NCI-H2081 treated with DMSO at 0.1 percent for 48 hours (cell line): ENCODE measurements at regions not wholly inside any gene's neighbourhood (a gene's known extent, or its start where the extent isn't known, plus 50 kb on each side); places are given as distances from the start of the nearest gene placed in this dataset.

ENCODE experiments used
- DNase-seq: peaks from one replicate; lab custom pipeline; 2025; lab: John Stamatoyannopoulos, UW

DNA sequence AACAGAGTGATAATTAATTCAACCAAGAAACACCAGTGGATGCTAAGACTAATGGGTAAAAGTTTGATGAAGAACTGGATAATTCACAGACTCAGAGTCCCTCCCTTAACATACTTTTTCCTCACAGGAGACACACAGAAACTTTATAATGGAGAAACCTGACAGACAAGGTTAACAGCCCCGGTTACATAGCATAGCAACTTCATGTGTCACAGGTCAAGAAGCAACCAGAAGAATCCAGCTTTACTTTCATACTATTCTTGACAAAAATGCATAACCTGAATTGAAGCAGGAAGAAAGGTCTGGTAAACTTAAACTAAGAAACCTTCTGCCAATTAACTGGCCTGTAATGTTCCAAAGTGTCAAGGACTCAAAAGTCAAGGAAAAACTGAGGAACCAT lies 375.9 kb downstream of the RNF144B start:
- no peak for DNase-seq

- no peak for DNase-seq
Measured at GRCh38 chr6:18784794-18785193, 397.6 kb downstream of the RNF144B start.

DNA sequence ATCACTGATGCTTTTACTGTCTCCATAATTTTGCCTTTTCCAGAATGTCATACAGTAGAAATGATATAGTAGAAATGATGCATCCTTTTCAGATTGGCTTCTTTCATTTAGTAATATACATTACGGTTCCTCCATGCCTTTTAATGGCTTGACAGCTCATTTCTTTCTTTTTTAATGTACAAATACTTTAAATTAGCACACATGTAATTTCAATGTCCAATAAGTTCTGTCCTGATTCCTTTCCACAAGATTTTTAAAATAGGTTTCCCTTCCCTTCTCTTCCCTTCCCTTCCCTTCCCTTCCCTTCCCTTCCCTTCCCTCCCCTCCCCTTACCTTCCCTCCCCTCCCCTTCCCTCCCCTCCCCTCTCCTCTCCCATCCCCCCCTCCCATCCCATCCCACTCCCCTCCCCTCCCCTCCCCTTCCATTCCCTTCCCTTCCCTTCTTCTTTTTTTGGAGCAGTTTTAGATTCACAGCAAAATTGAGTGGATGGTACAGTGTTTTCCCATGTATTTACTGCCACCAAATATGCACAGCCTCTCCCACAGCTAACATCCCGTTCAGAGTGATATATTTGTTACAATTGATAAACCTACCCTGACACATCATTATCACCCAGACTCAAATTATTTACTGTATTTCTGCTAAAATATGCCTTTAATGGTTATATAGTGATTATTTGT lies 398.8 kb downstream of the RNF144B start:
- no peak for DNase-seq

DNA sequence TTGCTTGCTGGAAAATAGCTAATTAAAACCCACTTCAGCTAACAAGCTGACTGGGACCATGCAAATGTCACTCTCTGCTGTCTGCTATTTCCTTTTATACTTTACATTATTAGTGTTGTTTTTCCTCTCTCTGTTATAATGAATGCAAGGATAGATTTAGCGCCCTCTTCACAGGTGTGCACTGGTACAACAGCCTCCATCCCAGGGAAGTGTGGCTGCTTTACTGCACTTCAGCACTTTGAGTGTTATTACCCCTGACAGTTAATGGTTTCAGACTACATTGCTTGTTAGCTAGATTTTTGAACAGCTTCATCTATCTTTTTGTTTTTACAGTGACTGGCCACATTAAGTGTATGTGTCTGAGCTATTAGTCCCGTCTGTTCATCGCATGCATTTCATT lies 405.7 kb downstream of the RNF144B start:
- no peak for DNase-seq

DNA sequence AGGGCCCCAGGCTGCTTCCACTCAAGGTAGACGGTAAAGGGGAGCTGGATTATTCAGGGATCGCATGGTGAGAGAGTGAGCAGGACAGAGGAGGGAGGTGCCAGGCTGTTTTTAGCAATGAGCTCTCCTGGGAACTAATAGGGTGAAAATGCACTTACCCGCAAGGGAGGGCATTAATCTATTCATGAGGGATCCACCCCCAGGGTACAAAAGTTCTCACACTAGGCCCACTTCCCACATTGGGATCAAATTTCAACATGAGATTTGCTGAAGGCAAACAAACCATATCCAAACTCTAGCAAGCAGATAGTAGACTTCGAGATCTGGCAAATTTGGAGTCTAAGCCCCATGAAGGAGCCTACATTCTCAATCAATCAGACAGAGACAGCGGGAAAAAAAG lies 408.6 kb downstream of the RNF144B start:
- DNase-seq: no peak

DNA sequence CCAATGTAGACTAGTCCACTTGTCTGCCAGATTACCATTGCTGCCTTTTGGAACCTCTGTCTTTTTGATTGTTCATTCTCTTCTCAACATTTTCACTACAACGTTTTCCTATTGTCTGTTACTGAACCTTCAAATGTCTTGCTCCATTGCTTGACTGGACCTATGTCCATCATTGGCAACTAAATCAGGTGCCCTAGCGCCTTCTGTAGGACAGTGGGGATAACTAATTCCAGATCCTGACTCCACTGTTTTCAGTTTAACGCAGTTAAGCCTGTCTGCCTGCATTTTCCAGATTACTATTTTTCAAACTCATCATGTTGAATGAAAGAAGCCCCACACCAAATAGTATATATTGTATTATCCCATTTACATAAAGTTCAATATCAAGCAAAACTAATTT lies 433.6 kb downstream of the RNF144B start:
- no peak for DNase-seq

- DNase-seq: no peak
Measured at GRCh38 chr6:18823782-18824386, 436.7 kb downstream of the RNF144B start.

- no peak for DNase-seq
Measured at GRCh38 chr6:18829272-18829870, 442.2 kb downstream of the RNF144B start.

DNA sequence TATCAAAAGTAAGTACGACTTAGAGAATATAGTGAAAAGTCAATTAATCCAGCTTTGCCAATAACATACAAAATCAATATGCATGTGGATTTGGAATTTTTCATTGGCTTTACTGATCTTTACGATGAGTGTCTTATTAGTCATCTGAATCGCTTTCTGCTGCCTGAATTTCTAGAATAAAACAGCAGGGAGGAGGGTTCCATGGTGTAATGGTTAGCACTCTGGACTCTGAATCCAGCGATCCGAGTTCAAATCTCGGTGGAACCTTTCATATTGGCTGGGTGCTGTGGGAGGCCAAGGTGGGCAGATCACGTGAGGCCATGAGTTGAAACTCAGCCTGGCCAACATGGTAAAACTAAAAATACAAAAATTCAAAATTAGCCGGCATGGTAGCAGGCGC lies 448.8 kb downstream of the RNF144B start:
- no peak for DNase-seq

- DNase-seq: no peak
Measured at GRCh38 chr6:18837013-18837412, 449.9 kb downstream of the RNF144B start.

DNA sequence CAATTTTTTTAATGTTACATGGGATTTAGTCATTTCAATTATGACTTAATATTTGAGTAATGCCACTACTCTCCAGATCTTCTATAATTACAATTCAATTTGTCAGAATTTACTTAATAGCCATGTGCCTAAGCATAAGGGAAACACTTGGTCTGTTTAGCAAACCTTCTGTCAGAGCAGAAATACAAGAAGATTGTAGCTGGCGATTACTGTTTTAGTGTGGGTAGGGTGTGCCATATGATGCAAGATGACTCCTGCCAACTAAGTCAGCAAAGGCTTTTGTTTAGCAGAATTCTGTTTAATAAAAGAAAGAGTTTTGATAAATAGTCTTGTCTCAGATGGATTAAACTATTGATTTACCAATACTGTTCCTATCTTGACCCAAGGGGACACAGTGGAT lies 455.4 kb downstream of the RNF144B start:
- DNase-seq: no peak

DNA sequence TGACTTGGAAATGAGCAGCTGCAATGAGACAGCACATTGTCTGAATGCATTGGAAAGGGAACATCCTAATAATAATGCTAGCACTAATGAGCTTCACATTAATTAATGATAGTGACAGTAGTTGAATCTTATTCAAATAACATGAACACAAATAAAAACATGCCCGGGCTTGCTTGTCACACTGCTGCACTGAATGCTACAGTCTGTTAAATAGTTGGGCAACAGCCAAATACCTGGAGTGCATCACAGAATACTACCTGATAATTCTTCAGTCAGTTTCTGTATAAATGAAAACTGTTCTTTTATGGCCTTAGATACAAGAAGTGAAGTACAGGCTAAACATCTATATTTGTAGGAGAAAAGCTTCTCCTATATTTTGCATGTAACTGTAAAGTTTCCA lies 458.7 kb downstream of the RNF144B start:
- no peak for DNase-seq

DNA sequence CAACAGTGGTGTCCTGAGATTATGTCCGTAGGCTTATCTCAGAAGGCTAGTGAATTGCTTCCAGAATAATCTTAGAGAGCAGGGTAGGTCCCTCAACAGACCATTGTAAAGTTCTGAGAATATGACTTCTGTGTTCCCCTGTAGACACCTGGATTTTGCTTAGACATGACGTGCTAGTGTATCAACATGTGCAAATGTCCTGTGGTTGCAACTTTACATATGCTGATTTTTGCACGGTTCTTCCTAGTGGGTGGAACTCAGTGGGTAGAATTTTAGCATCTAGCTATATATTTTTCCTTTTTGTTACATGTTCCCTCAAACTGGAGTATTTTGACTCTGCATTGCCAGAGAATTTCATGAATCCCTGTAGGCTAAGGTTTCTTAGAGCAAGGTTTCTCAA lies 459.2 kb downstream of the RNF144B start:
- DNase-seq: no peak

- no peak for DNase-seq
Measured at GRCh38 chr6:18861204-18861603, 474.1 kb downstream of the RNF144B start.

- DNase-seq: no peak
Measured at GRCh38 chr6:18883268-18883667, 496.1 kb downstream of the RNF144B start.

DNA sequence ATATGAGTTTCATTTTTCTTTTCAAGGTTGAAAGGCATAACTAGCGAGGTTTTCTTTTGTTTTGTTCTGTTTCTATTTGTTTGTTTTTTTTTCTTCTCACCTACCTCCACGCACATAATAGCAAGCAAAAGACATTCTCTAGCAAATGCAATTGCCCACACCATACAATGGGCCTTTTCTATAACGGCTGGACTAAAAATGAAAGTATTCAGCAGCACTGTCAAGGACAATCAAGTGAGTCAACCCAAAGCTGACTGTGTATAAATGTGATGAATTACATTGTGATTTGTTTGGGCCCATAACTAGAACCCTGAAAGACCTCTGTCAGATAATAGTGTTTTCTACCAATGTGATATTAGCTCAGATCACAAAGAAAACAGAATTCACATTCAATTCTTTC lies 496.7 kb downstream of the RNF144B start:
- DNase-seq: no peak

GRCh38 chr6:18893540-18894269 lies 506.6 kb downstream of the RNF144B start:
- DNase-seq: no peak

GRCh38 chr6:18897350-18897749 lies 510.2 kb downstream of the RNF144B start:
- no peak for DNase-seq

DNA sequence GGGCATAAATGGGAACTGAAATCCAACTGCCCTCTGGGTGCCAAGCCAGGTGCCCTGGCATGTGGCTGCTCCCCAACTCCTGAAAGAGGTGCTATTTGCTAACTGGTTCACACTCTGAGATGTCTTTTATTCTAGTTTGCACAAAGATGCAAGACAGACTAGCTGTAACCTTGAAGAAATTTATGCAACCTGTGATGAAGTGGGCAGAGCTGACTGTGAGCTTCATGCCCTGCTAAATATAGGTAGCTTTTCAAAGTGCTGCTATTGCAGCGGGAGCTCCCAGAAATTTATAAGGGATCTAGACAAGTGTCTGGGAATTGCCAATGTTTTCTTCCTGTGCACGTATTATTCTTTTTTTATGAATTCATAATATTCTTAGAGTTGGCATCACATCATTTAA lies 517.5 kb downstream of the RNF144B start:
- no peak for DNase-seq

GRCh38 chr6:18920701-18921100 lies 533.6 kb downstream of the RNF144B start:
- no peak for DNase-seq

- no peak for DNase-seq
Measured at GRCh38 chr6:18931086-18931485, 543.9 kb downstream of the RNF144B start.

DNA sequence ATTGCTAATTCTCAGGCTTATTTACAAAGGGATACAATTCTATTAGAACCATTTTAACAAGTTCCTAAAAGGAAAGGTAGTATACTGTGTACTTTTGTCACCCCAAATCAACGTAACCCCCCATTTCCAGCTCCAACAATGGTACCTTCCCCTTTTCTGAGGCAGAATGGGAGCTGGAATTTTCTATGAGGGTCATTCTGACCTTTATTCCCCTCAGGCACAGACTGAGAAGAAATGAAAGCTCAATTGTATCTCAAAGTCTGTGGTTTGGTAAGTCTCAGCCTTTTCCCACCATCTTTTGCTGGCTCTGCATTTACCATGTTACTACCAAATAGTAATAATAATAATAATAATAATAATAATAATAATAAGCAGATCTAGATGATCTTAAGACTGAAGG lies 571.0 kb downstream of the RNF144B start:
- no peak for DNase-seq

- DNase-seq: no peak
Measured at GRCh38 chr6:18961566-18961965, 574.4 kb downstream of the RNF144B start.
